ENCODE measurements at regions not wholly inside any gene's neighbourhood (a gene's known extent, or its start where the extent isn't known, plus 50 kb on each side); places are given as distances from the start of the nearest gene placed in this dataset.

DNA sequence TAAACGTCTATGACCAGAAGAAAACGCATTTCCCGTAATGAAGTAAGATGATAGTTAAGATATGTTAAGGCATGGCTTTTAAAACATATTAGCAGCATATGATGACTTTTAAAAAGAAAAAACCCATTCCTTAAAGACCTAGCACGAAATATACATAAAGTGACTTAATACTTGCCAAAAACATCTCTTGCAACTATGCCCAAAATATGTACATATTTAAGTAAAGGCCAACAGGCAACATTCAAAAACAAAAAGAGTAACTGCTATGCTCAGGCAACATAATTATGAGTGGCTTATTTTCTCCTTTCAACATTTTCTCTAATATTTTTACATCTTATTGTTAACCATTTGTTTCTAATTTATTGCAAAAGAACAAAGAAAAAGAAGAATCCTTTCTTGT, 60.3 kb upstream of the PAPOLG start:
- H3K4me3 ChIP-seq (ENCODE audit: low read length), result no peak overlapping the region
- H3K36me3 Mint-ChIP-seq (ENCODE audit: low read depth), result no peaks in the 10 kb centered on the region
- DNase-seq, result no peak
- no peak overlapping the region for H3K9ac ChIP-seq (ENCODE audit: extremely low read depth, low read length, poor library complexity, severe bottlenecking)
- no peaks in the 10 kb centered on the region for H3K9me3 Mint-ChIP-seq
- no peak overlapping the region for H3K27ac ChIP-seq (ENCODE audit: low read depth, low read length)
- no peaks in the 10 kb centered on the region for H3K4me1 ChIP-seq (ENCODE audit: control insufficient read depth, insufficient read depth, low read length)
- no peak overlapping the region for H3K4me3 Mint-ChIP-seq
- no peaks in the 10 kb centered on the region for H3K4me1 Mint-ChIP-seq
- WGBS, 2 experiments (ENCODE audit: insufficient coverage in 1 of 2, insufficient read length in 1 of 2), result 87 to 100% methylated on average over 1 to 4 of the region's 4 CpGs
- H3K27me3 Mint-ChIP-seq (ENCODE audit: insufficient read depth), result peaks cover 3% of the 10 kb centered on the region
- TF ChIP-seq CTCF (conservative IDR thresholded peaks at IDR 0.05), result no peak
- H3K27me3 ChIP-seq (ENCODE audit: control insufficient read depth, insufficient read depth, low read length, poor library complexity, severe bottlenecking), result no peaks in the 10 kb centered on the region
- H3K36me3 ChIP-seq (ENCODE audit: control insufficient read depth, insufficient read depth, low read length), result no peaks in the 10 kb centered on the region
- no peak overlapping the region for H3K27ac Mint-ChIP-seq
- H3K9me3 ChIP-seq (ENCODE audit: control insufficient read depth, low read length), result no peaks in the 10 kb centered on the region

DNA sequence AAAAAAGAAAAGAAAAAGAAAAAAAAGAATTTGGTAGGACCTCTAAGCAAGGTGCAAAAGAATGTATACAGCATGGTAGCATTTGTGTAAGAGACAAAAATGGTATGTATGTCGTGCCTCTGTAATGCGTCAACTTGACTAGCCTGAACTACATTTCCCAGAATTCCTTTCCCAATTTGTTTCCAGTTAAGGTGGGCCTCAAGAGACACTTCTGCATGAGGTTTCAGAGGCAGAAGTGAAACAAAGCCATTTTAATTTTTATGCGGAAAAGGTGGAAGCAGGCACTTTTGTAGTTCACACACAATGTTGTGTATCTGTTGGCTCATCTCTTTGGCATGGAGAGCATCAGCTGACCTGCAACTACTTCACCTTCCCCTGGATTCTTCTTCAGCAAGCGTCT, 56.5 kb upstream of the PAPOLG start:
- Mint-ChIP-seq H3K27ac (no peak overlapping the region), H3K4me3 (no peak overlapping the region), H3K27me3 (ENCODE audit: insufficient read depth) (no peaks in the 10 kb centered on the region), H3K36me3 (ENCODE audit: low read depth) (no peaks in the 10 kb centered on the region), H3K9me3 (no peaks in the 10 kb centered on the region), H3K4me1 (no peaks in the 10 kb centered on the region)
- Histone ChIP-seq H3K9ac (ENCODE audit: extremely low read depth, low read length, poor library complexity, severe bottlenecking) (no peak overlapping the region), H3K27me3 (ENCODE audit: control insufficient read depth, insufficient read depth, low read length, poor library complexity, severe bottlenecking) (no peaks in the 10 kb centered on the region), H3K4me1 (ENCODE audit: control insufficient read depth, insufficient read depth, low read length) (no peaks in the 10 kb centered on the region), H3K4me3 (ENCODE audit: low read length) (no peak overlapping the region), H3K36me3 (ENCODE audit: control insufficient read depth, insufficient read depth, low read length) (no peaks in the 10 kb centered on the region), H3K9me3 (ENCODE audit: control insufficient read depth, low read length) (no peaks in the 10 kb centered on the region), H3K27ac (ENCODE audit: low read depth, low read length) (no peak overlapping the region)
- WGBS, 2 experiments (ENCODE audit: insufficient coverage in 1 of 2, insufficient read length in 1 of 2), result 94 to 100% methylated on average over 2 to 4 of the region's 4 CpGs
- TF ChIP-seq CTCF (conservative IDR thresholded peaks at IDR 0.05), result no peak
- no peak for DNase-seq

- Mint-ChIP-seq H3K27me3 (ENCODE audit: insufficient read depth) (peaks cover 2% of the 10 kb centered on the region), H3K4me1 (peaks cover 8% of the 10 kb centered on the region), H3K9me3 (no peaks in the 10 kb centered on the region), H3K4me3 (no peak overlapping the region), H3K27ac (no peak overlapping the region), H3K36me3 (ENCODE audit: low read depth) (no peaks in the 10 kb centered on the region)
- Histone ChIP-seq H3K4me1 (ENCODE audit: control insufficient read depth, insufficient read depth, low read length) (no peaks in the 10 kb centered on the region), H3K9me3 (ENCODE audit: control insufficient read depth, low read length) (no peaks in the 10 kb centered on the region), H3K27me3 (ENCODE audit: control insufficient read depth, insufficient read depth, low read length, poor library complexity, severe bottlenecking) (peaks cover 6% of the 10 kb centered on the region), H3K4me3 (ENCODE audit: low read length) (no peak overlapping the region), H3K9ac (ENCODE audit: extremely low read depth, low read length, poor library complexity, severe bottlenecking) (no peak overlapping the region), H3K36me3 (ENCODE audit: control insufficient read depth, insufficient read depth, low read length) (no peaks in the 10 kb centered on the region), H3K27ac (ENCODE audit: low read depth, low read length) (no peak overlapping the region)
- WGBS, 2 experiments (ENCODE audit: insufficient coverage in 1 of 2, insufficient read length in 1 of 2), result 84 to 92% methylated on average over 2 to 4 of the region's 4 CpGs
- no peak for DNase-seq
- TF ChIP-seq CTCF (conservative IDR thresholded peaks at IDR 0.05), result no peak
These were observed 50.0 kb upstream of the PAPOLG start for GRCh38 chr2:60706021-60706420.
